ENCODE measurements at regions not wholly inside any gene's neighbourhood (a gene's known extent, or its start where the extent isn't known, plus 50 kb on each side); places are given as distances from the start of the nearest gene placed in this dataset.

DNA sequence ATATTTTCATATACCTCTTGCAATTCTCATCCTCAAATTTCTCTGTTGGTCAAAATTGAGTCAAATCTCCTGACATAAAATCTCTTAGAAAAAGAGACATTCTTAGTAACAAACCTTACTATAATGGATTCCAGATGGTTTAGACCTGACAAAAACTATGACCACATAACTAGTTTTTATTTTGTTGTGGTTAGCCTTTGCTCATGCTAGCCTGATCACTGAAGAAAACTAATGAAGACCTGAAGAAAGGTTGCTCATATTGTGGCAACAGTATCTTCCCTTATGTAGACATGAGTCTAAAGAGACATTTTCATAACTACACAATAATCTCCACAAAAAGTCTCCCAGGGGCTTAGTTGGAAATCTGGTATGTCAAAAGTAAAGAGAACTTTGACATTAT is 274.1 kb upstream of the TMEM161B start (continued):
- TF ChIP-seq CREB1 (IDR thresholded peaks at IDR 0.05) (no peak), CHD1 (IDR thresholded peaks at IDR 0.05; ENCODE audit: low read depth, low read length) (no peak), RFX5 (IDR thresholded peaks at IDR 0.05; ENCODE audit: borderline replicate concordance, low read depth, low read length) (no peak), BCL11A (IDR thresholded peaks at IDR 0.05; ENCODE audit: low read depth in 2 of 2, low read length in 2 of 2) (no peak), CHD2 (IDR thresholded peaks at IDR 0.05; ENCODE audit: low read length) (no peak)
- TF ChIP-seq, protein P1, sequence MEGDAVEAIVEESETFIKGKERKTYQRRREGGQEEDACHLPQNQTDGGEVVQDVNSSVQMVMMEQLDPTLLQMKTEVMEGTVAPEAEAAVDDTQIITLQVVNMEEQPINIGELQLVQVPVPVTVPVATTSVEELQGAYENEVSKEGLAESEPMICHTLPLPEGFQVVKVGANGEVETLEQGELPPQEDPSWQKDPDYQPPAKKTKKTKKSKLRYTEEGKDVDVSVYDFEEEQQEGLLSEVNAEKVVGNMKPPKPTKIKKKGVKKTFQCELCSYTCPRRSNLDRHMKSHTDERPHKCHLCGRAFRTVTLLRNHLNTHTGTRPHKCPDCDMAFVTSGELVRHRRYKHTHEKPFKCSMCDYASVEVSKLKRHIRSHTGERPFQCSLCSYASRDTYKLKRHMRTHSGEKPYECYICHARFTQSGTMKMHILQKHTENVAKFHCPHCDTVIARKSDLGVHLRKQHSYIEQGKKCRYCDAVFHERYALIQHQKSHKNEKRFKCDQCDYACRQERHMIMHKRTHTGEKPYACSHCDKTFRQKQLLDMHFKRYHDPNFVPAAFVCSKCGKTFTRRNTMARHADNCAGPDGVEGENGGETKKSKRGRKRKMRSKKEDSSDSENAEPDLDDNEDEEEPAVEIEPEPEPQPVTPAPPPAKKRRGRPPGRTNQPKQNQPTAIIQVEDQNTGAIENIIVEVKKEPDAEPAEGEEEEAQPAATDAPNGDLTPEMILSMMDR (IDR thresholded peaks at IDR 0.05; ENCODE audit: control extremely low read depth in 1 of 3, insufficient read depth in 1 of 3, low read depth in 1 of 3, low read length in 3 of 3), result no peak
